ENCODE measurements at regions not wholly inside any gene's neighbourhood (a gene's known extent, or its start where the extent isn't known, plus 50 kb on each side); places are given as distances from the start of the nearest gene placed in this dataset.

- Histone ChIP-seq H3K4me3 (no peak overlapping the region), H3K9me3 (no peaks in the 10 kb centered on the region), H3K36me3 (replicated peaks in 1 of 2; ENCODE audit: insufficient read depth in 1 of 2, low read depth in 2 of 2) (no peaks in the 10 kb centered on the region), H3K4me1 (no peaks in the 10 kb centered on the region), H3K27me3 (no peaks in the 10 kb centered on the region), H3K27ac (no peak overlapping the region)
- ATAC-seq (no peak), DNase-seq (no peak)
- intact Hi-C loops (cut with DNase I) = no loop called here
- TF ChIP-seq POLR2A (IDR thresholded peaks at IDR 0.05) (no peak), CTCF (IDR thresholded peaks at IDR 0.05) (no peak)
- 47 to 54% methylated on average over 4 of the region's 4 CpGs for WGBS, 2 donors
These were observed 279.9 kb upstream of the FAR2 start for GRCh38 chr12:28869197-28869596.

GRCh38 chr12:28870839-28871440 is 278.1 kb upstream of the FAR2 start:
- DNase-seq (no peak), ATAC-seq (no peak)
- H3K27me3 ChIP-seq = no peaks in the 10 kb centered on the region
- TF ChIP-seq POLR2A (IDR thresholded peaks at IDR 0.05) (no peak), CTCF (IDR thresholded peaks at IDR 0.05) (no peak)
- intact Hi-C loops (cut with DNase I) = no loop called here
- H3K27ac ChIP-seq = no peak overlapping the region
- WGBS, 2 donors = 64 to 67% methylated on average over 3 of the region's 3 CpGs
- H3K36me3 ChIP-seq (replicated peaks in 1 of 2; ENCODE audit: insufficient read depth in 1 of 2, low read depth in 2 of 2) = no peaks in the 10 kb centered on the region
- H3K4me1 ChIP-seq = no peaks in the 10 kb centered on the region
- no peaks in the 10 kb centered on the region for H3K9me3 ChIP-seq
- no peak overlapping the region for H3K4me3 ChIP-seq

- Histone ChIP-seq H3K9me3 (no peaks in the 10 kb centered on the region), H3K27ac (no peak overlapping the region), H3K4me3 (no peak overlapping the region), H3K4me1 (no peaks in the 10 kb centered on the region), H3K36me3 (replicated peaks in 1 of 2; ENCODE audit: insufficient read depth in 1 of 2, low read depth in 2 of 2) (no peaks in the 10 kb centered on the region), H3K27me3 (no peaks in the 10 kb centered on the region)
- peak; percentile 63 for ATAC-seq
- peak; percentile 52 to 61 (median 56) for DNase-seq
- intact Hi-C loops (cut with DNase I) = no loop called here
- 21 to 23% methylated on average over 7 of the region's 7 CpGs for WGBS, 2 donors
- no peak for TF ChIP-seq POLR2A (IDR thresholded peaks at IDR 0.05)
- TF ChIP-seq CTCF (IDR thresholded peaks at IDR 0.05) = peak; percentile 50 to 78 (median 70)
These were observed 276.3 kb upstream of the FAR2 start for GRCh38 chr12:28872654-28873268.

- no peak overlapping the region for H3K4me3 ChIP-seq
- H3K27me3 ChIP-seq = no peaks in the 10 kb centered on the region
- no peaks in the 10 kb centered on the region for H3K36me3 ChIP-seq (replicated peaks in 1 of 2; ENCODE audit: insufficient read depth in 1 of 2, low read depth in 2 of 2)
- WGBS, 2 donors = 39 to 42% methylated on average over 3 of the region's 3 CpGs
- no peak for TF ChIP-seq POLR2A (IDR thresholded peaks at IDR 0.05)
- no peak for TF ChIP-seq CTCF (IDR thresholded peaks at IDR 0.05)
- H3K27ac ChIP-seq = no peak overlapping the region
- no peaks in the 10 kb centered on the region for H3K9me3 ChIP-seq
- DNase-seq = no peak
- intact Hi-C loops (cut with DNase I) = no loop called here
- H3K4me1 ChIP-seq = no peaks in the 10 kb centered on the region
- ATAC-seq = no peak
These were observed 274.3 kb upstream of the FAR2 start for GRCh38 chr12:28874758-28875157.
